ENCODE measurements at regions not wholly inside any gene's neighbourhood (a gene's known extent, or its start where the extent isn't known, plus 50 kb on each side); places are given as distances from the start of the nearest gene placed in this dataset.

GRCh38 chr10:17538941-17539340, 78.2 kb downstream of the HACD1 start:
- ATAC-seq (no peak), DNase-seq (no peak)
- H3K9me3 ChIP-seq: peaks cover 0 to 9% (median 0%) of the 10 kb centered on the region in 12 donors
- intact Hi-C loops (cut with DNase I): no loop called here
- H3K4me3 ChIP-seq: no peak overlapping the region
- no peaks in the 10 kb centered on the region for H3K4me1 ChIP-seq
- no peak overlapping the region for H3K27ac ChIP-seq
- no peak for TF ChIP-seq CTCF (IDR thresholded peaks at IDR 0.05)
- TF ChIP-seq POLR2A (IDR thresholded peaks at IDR 0.05): no peak
- 94 to 100% (median 97%) methylated on average over 1 of the region's 1 CpG for WGBS, 4 donors
- no peaks in the 10 kb centered on the region for H3K27me3 ChIP-seq
- no peaks in the 10 kb centered on the region for H3K36me3 ChIP-seq

GRCh38 chr10:17537281-17537680, 79.9 kb downstream of the HACD1 start:
- H3K27ac ChIP-seq: no peak overlapping the region
- H3K36me3 ChIP-seq: no peaks in the 10 kb centered on the region
- no peaks in the 10 kb centered on the region for H3K4me1 ChIP-seq
- DNase-seq: no peak
- H3K27me3 ChIP-seq: no peaks in the 10 kb centered on the region
- intact Hi-C loops (cut with DNase I): no loop called here
- 85 to 92% (median 90%) methylated on average over 7 of the region's 7 CpGs for WGBS, 4 donors
- no peak overlapping the region for H3K4me3 ChIP-seq
- peaks cover 0 to 9% (median 0%) of the 10 kb centered on the region in 12 donors for H3K9me3 ChIP-seq
- ATAC-seq: no peak
- TF ChIP-seq CTCF (IDR thresholded peaks at IDR 0.05) (no peak), POLR2A (IDR thresholded peaks at IDR 0.05) (no peak)

- H3K27me3 ChIP-seq: no peaks in the 10 kb centered on the region
- WGBS, 4 donors: 79 to 84% (median 83%) methylated on average over 3 of the region's 3 CpGs
- peaks cover 0 to 9% (median 0%) of the 10 kb centered on the region in 12 donors for H3K9me3 ChIP-seq
- no peaks in the 10 kb centered on the region for H3K36me3 ChIP-seq
- no peak for TF ChIP-seq POLR2A (IDR thresholded peaks at IDR 0.05)
- no peak for TF ChIP-seq CTCF (IDR thresholded peaks at IDR 0.05)
- H3K4me1 ChIP-seq: no peaks in the 10 kb centered on the region
- DNase-seq (no peak), ATAC-seq (no peak)
- no peak overlapping the region for H3K4me3 ChIP-seq
- intact Hi-C loops (cut with DNase I): no loop called here
- H3K27ac ChIP-seq: no peak overlapping the region
Measured at GRCh38 chr10:17536221-17536620, 81.0 kb downstream of the HACD1 start.

- no peak for ATAC-seq
- no peak overlapping the region for H3K27ac ChIP-seq
- WGBS, 4 donors: 61 to 72% (median 66%) methylated on average over 4 of the region's 4 CpGs
- TF ChIP-seq CTCF (IDR thresholded peaks at IDR 0.05) (no peak), POLR2A (IDR thresholded peaks at IDR 0.05) (no peak)
- H3K27me3 ChIP-seq: no peaks in the 10 kb centered on the region
- DNase-seq: no peak
- no peaks in the 10 kb centered on the region for H3K4me1 ChIP-seq
- no peak overlapping the region for H3K4me3 ChIP-seq
- intact Hi-C loops (cut with DNase I): no loop called here
- no peaks in the 10 kb centered on the region for H3K36me3 ChIP-seq
- peaks cover 0 to 3% (median 0%) of the 10 kb centered on the region in 12 donors for H3K9me3 ChIP-seq
Measured at GRCh38 chr10:17533731-17534130, 79.3 kb upstream of the ST8SIA6 start.
